DMS 273 (cell line): ENCODE measurements at regions not wholly inside any gene's neighbourhood (a gene's known extent, or its start where the extent isn't known, plus 50 kb on each side); places are given as distances from the start of the nearest gene placed in this dataset.
"Not testable (repeated sequence)": the region's sequence is repeated elsewhere in the genome, so short reads cannot be mapped to it uniquely, and the experiment has no call there.

Experiments used
- DNase-seq: peaks from one replicate; lab custom pipeline; 2025; ENCODE audit not compliant: unreplicated experiment; lab: John Stamatoyannopoulos, UW

GRCh38 chr3:159260049-159260662, 458.3 kb downstream of the MFSD1 start:
- peak; percentile 86 for DNase-seq

- not testable (repeated sequence) for DNase-seq
These were observed 459.5 kb downstream of the MFSD1 start for GRCh38 chr3:159261333-159261732.

- peak; percentile 84 for DNase-seq
These were observed 462.1 kb downstream of the MFSD1 start for GRCh38 chr3:159263750-159264553.

- no peak for DNase-seq
These were observed 463.9 kb downstream of the MFSD1 start for GRCh38 chr3:159265705-159266104.

GRCh38 chr3:159266779-159267178, 464.9 kb downstream of the MFSD1 start:
- peak; percentile 76 for DNase-seq

- no peak for DNase-seq
These were observed 470.1 kb downstream of the MFSD1 start for GRCh38 chr3:159271799-159272512.

GRCh38 chr3:159273070-159273469, 471.2 kb downstream of the MFSD1 start:
- DNase-seq: no peak

- DNase-seq: peak; percentile 56
These were observed 471.8 kb downstream of the MFSD1 start for GRCh38 chr3:159273608-159274007.

GRCh38 chr3:159275741-159276140, 473.9 kb downstream of the MFSD1 start:
- no peak for DNase-seq

- no peak for DNase-seq
These were observed 476.0 kb downstream of the MFSD1 start for GRCh38 chr3:159277814-159278213.

GRCh38 chr3:159280386-159281191, 478.7 kb downstream of the MFSD1 start:
- DNase-seq: peak; percentile 76

- no peak for DNase-seq
These were observed 491.6 kb downstream of the MFSD1 start for GRCh38 chr3:159293493-159293892.

GRCh38 chr3:159301961-159302360, 500.1 kb downstream of the MFSD1 start:
- peak; percentile 14 for DNase-seq

GRCh38 chr3:159305017-159305416, 503.2 kb downstream of the MFSD1 start:
- no peak for DNase-seq

- DNase-seq: not testable (repeated sequence)
These were observed 514.9 kb downstream of the MFSD1 start for GRCh38 chr3:159316706-159317105.

GRCh38 chr3:159319156-159319555, 517.3 kb downstream of the MFSD1 start:
- no peak for DNase-seq

GRCh38 chr3:159322322-159322939, 520.6 kb downstream of the MFSD1 start:
- DNase-seq: peak; percentile 79

GRCh38 chr3:159323848-159324247, 522.0 kb downstream of the MFSD1 start:
- DNase-seq: no peak

GRCh38 chr3:159326998-159327397, 525.1 kb downstream of the MFSD1 start:
- DNase-seq: no peak

- no peak for DNase-seq
These were observed 530.8 kb downstream of the MFSD1 start for GRCh38 chr3:159332535-159333099.
